ENCODE measurements at regions not wholly inside any gene's neighbourhood (a gene's known extent, or its start where the extent isn't known, plus 50 kb on each side); places are given as distances from the start of the nearest gene placed in this dataset.

DNA sequence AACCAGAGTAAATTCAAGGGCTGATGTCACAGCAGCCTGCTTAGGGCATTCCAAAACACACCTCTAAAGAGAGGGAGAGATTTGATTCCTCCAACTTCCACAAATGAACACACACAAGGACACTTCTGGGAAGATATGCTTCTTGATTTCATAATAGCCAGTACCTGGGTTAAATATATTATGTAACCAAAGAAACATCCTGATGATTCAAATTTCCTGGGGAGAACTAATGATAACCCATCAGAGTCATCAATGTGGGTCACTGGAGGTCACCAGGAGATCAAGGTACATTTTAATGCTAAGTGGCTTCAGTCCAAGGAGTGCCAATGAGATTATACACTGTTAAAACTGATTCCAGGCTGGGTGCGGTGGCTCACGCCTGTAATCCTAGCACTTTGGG, 54.0 kb upstream of the DOCK9 start:
- no peak overlapping the region for H3K27ac ChIP-seq (ENCODE audit: low read length)
- H3K9ac ChIP-seq (ENCODE audit: low read length) = no peak overlapping the region
- H2AFZ ChIP-seq (ENCODE audit: low read depth, low read length) = no peak overlapping the region
- H3K4me1 ChIP-seq (ENCODE audit: low read length) = no peaks in the 10 kb centered on the region
- 0 out of 2 replicates have a peak, but pooled peaks cover 2% of the 10 kb centered on the region for H3K9me3 ChIP-seq (ENCODE audit: insufficient read depth, low read length)
- no peak overlapping the region for H3K4me2 ChIP-seq (ENCODE audit: low read length)
- TF ChIP-seq EZH2phosphoT487 (IDR thresholded peaks at IDR 0.05; ENCODE audit: low read depth) = no peak
- TF ChIP-seq, protein P1, sequence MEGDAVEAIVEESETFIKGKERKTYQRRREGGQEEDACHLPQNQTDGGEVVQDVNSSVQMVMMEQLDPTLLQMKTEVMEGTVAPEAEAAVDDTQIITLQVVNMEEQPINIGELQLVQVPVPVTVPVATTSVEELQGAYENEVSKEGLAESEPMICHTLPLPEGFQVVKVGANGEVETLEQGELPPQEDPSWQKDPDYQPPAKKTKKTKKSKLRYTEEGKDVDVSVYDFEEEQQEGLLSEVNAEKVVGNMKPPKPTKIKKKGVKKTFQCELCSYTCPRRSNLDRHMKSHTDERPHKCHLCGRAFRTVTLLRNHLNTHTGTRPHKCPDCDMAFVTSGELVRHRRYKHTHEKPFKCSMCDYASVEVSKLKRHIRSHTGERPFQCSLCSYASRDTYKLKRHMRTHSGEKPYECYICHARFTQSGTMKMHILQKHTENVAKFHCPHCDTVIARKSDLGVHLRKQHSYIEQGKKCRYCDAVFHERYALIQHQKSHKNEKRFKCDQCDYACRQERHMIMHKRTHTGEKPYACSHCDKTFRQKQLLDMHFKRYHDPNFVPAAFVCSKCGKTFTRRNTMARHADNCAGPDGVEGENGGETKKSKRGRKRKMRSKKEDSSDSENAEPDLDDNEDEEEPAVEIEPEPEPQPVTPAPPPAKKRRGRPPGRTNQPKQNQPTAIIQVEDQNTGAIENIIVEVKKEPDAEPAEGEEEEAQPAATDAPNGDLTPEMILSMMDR (IDR thresholded peaks at IDR 0.05; ENCODE audit: low read depth, low read length) = no peak
- no peaks in the 10 kb centered on the region for H3K79me2 ChIP-seq (ENCODE audit: low read length)
- H3K4me3 ChIP-seq (ENCODE audit: low read length) = no peak overlapping the region
- no peaks in the 10 kb centered on the region for H4K20me1 ChIP-seq (ENCODE audit: insufficient read depth, low read length)
- no peaks in the 10 kb centered on the region for H3K27me3 ChIP-seq (ENCODE audit: low read depth, low read length)
- H3K36me3 ChIP-seq (replicated peaks; ENCODE audit: low read depth, low read length) = no peaks in the 10 kb centered on the region

DNA sequence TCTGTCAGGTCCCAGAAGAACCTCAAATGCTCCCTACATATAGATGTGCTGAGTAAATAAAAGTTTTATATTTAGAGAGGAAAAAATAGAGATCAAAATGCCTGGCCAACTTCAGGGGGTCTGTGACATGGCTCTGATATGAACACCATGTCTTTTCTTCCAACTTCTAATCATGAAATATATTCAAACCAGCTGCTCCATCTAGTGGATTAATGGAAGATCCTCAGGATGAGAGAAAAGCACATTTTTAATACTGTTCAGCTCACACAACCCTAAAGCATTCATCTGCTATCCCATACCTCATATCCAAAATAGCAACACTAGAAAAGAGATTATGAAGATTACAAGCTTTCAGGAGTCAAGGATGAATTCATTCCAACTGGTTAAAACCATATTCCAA, 56.0 kb upstream of the DOCK9 start:
- H3K27me3 ChIP-seq (ENCODE audit: low read depth, low read length) = no peaks in the 10 kb centered on the region
- TF ChIP-seq, protein P1 (IDR thresholded peaks at IDR 0.05; ENCODE audit: low read depth, low read length) = peak; percentile 46
- TF ChIP-seq EZH2phosphoT487 (IDR thresholded peaks at IDR 0.05; ENCODE audit: low read depth) = no peak
- H3K36me3 ChIP-seq (replicated peaks; ENCODE audit: low read depth, low read length) = no peaks in the 10 kb centered on the region
- H3K4me1 ChIP-seq (ENCODE audit: low read length) = no peaks in the 10 kb centered on the region
- no peak overlapping the region for H3K9ac ChIP-seq (ENCODE audit: low read length)
- H2AFZ ChIP-seq (ENCODE audit: low read depth, low read length) = no peak overlapping the region
- H3K4me3 ChIP-seq (ENCODE audit: low read length) = no peak overlapping the region
- no peak overlapping the region for H3K4me2 ChIP-seq (ENCODE audit: low read length)
- H4K20me1 ChIP-seq (ENCODE audit: insufficient read depth, low read length) = no peaks in the 10 kb centered on the region
- no peak overlapping the region for H3K27ac ChIP-seq (ENCODE audit: low read length)
- H3K79me2 ChIP-seq (ENCODE audit: low read length) = no peaks in the 10 kb centered on the region
- H3K9me3 ChIP-seq (ENCODE audit: insufficient read depth, low read length) = 0 out of 2 replicates have a peak, but pooled peaks cover 2% of the 10 kb centered on the region

DNA sequence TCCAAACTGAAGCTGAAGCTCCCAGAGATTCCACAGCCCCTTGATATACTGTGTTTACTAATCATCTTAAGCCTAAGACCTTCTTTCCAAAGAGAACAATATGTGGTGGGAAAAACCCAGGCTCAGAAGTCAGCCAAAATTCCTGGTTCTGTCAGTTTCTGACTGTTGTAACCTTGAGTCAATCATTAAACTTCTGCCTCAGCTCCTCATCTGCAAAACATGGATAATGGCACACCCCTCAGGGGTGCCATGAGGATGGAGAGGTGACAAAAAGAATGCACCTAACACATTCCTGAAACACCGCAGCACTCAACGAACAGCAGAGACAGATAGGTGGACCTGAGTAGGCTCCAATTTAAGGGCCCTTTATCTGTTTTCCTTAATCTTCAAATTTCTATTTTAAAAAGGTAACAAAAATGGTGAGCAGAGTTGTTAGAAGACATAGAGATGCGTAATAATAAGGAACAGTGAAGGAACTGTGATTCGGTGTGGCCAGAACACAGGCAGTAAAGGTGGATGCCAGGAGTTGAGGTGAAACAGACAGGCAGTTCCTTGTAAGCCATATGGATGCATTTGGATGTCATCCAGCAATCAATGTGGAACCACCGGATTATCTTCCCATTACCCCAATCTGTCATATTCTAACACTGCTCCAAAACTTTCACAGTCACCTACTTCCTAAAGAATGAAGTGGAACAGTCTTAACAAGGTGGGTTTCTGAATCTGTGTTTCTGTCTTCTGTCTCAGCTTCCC, 56.6 kb upstream of the DOCK9 start:
- Histone ChIP-seq H4K20me1 (ENCODE audit: insufficient read depth, low read length) (no peaks in the 10 kb centered on the region), H3K4me3 (ENCODE audit: low read length) (no peak overlapping the region), H3K9me3 (ENCODE audit: insufficient read depth, low read length) (no peaks in the 10 kb centered on the region), H2AFZ (ENCODE audit: low read depth, low read length) (no peak overlapping the region), H3K36me3 (replicated peaks; ENCODE audit: low read depth, low read length) (no peaks in the 10 kb centered on the region), H3K4me2 (ENCODE audit: low read length) (no peak overlapping the region), H3K79me2 (ENCODE audit: low read length) (no peaks in the 10 kb centered on the region), H3K27me3 (ENCODE audit: low read depth, low read length) (no peaks in the 10 kb centered on the region), H3K9ac (ENCODE audit: low read length) (no peak overlapping the region), H3K27ac (ENCODE audit: low read length) (no peak overlapping the region), H3K4me1 (ENCODE audit: low read length) (no peaks in the 10 kb centered on the region)
- TF ChIP-seq, protein P1 (IDR thresholded peaks at IDR 0.05; ENCODE audit: low read depth, low read length) = no peak
- no peak for TF ChIP-seq EZH2phosphoT487 (IDR thresholded peaks at IDR 0.05; ENCODE audit: low read depth)

DNA sequence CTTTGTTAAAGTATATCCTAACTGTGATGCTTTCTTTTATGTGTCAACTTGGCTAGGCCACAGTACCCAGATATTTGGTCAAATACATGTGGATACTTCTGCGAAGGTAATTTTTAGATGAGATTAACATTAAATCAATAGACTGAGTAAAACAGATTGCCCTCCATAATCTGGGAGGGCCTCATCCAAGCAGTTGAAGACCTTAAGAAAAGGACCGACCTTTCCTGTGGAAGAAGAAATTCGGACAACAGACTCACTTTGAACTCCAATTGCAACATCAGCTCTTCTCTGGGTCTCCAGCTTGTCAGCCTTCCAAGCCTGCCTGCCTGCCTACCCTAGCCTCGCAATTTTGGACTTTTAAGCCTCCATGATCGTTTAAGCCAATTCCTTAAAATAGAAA, 57.9 kb upstream of the DOCK9 start:
- Histone ChIP-seq H3K9me3 (ENCODE audit: insufficient read depth, low read length) (no peaks in the 10 kb centered on the region), H3K9ac (ENCODE audit: low read length) (no peak overlapping the region), H3K27me3 (ENCODE audit: low read depth, low read length) (no peaks in the 10 kb centered on the region), H3K4me2 (ENCODE audit: low read length) (no peak overlapping the region), H4K20me1 (ENCODE audit: insufficient read depth, low read length) (no peaks in the 10 kb centered on the region), H2AFZ (ENCODE audit: low read depth, low read length) (no peak overlapping the region), H3K4me1 (ENCODE audit: low read length) (no peaks in the 10 kb centered on the region), H3K4me3 (ENCODE audit: low read length) (no peak overlapping the region), H3K27ac (ENCODE audit: low read length) (no peak overlapping the region), H3K79me2 (ENCODE audit: low read length) (no peaks in the 10 kb centered on the region), H3K36me3 (replicated peaks; ENCODE audit: low read depth, low read length) (no peaks in the 10 kb centered on the region)
- no peak for TF ChIP-seq EZH2phosphoT487 (IDR thresholded peaks at IDR 0.05; ENCODE audit: low read depth)
- TF ChIP-seq, protein P1 (IDR thresholded peaks at IDR 0.05; ENCODE audit: low read depth, low read length) = no peak

Measured in OCI-LY3 (cell line).